ENCODE measurements at regions not wholly inside any gene's neighbourhood (a gene's known extent, or its start where the extent isn't known, plus 50 kb on each side); places are given as distances from the start of the nearest gene placed in this dataset.

DNA sequence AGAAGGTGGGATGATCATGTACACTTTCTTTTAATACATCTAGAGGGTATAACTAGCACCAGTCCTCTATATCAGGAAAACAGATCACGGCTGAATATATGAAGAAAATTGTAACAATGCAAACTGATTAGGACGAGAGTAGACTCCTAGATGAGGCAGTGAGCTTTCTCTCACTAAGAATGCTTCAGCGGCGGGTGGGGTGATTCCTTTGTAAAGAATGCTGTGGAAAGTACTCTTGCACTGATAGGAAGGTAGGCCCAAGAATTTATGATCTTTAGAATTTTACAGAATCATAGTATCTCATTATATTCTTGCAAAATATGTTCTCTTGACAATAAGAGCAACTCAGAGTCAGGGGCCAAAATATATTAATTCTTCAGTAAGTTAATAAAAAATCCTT is 133.0 kb downstream of the LMNTD1 start:
- TF ChIP-seq CHD4 (IDR thresholded peaks at IDR 0.05) = no peak
- TF ChIP-seq SRF (IDR thresholded peaks at IDR 0.05; ENCODE audit: low read depth in 2 of 2, low read length in 2 of 2) = no peak
- TF ChIP-seq YBX1 (IDR thresholded peaks at IDR 0.05) = no peak
- TF ChIP-seq, protein P1, sequence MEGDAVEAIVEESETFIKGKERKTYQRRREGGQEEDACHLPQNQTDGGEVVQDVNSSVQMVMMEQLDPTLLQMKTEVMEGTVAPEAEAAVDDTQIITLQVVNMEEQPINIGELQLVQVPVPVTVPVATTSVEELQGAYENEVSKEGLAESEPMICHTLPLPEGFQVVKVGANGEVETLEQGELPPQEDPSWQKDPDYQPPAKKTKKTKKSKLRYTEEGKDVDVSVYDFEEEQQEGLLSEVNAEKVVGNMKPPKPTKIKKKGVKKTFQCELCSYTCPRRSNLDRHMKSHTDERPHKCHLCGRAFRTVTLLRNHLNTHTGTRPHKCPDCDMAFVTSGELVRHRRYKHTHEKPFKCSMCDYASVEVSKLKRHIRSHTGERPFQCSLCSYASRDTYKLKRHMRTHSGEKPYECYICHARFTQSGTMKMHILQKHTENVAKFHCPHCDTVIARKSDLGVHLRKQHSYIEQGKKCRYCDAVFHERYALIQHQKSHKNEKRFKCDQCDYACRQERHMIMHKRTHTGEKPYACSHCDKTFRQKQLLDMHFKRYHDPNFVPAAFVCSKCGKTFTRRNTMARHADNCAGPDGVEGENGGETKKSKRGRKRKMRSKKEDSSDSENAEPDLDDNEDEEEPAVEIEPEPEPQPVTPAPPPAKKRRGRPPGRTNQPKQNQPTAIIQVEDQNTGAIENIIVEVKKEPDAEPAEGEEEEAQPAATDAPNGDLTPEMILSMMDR (IDR thresholded peaks at IDR 0.05 in 2 of 3, conservative IDR thresholded peaks at IDR 0.05 in 1 of 3; ENCODE audit: control insufficient read depth in 2 of 3, extremely low read depth in 1 of 3, insufficient read depth in 1 of 3, low read depth in 3 of 3, low read length in 3 of 3) = no peak
- no peak for TF ChIP-seq MYC (IDR thresholded peaks at IDR 0.05; ENCODE audit: insufficient read depth, insufficient read length, insufficient replicate concordance, low read length, severe bottlenecking)
- TF ChIP-seq POLR2A (IDR thresholded peaks at IDR 0.05; ENCODE audit: low read depth, low read length) = no peak
- TF ChIP-seq, protein P2, sequence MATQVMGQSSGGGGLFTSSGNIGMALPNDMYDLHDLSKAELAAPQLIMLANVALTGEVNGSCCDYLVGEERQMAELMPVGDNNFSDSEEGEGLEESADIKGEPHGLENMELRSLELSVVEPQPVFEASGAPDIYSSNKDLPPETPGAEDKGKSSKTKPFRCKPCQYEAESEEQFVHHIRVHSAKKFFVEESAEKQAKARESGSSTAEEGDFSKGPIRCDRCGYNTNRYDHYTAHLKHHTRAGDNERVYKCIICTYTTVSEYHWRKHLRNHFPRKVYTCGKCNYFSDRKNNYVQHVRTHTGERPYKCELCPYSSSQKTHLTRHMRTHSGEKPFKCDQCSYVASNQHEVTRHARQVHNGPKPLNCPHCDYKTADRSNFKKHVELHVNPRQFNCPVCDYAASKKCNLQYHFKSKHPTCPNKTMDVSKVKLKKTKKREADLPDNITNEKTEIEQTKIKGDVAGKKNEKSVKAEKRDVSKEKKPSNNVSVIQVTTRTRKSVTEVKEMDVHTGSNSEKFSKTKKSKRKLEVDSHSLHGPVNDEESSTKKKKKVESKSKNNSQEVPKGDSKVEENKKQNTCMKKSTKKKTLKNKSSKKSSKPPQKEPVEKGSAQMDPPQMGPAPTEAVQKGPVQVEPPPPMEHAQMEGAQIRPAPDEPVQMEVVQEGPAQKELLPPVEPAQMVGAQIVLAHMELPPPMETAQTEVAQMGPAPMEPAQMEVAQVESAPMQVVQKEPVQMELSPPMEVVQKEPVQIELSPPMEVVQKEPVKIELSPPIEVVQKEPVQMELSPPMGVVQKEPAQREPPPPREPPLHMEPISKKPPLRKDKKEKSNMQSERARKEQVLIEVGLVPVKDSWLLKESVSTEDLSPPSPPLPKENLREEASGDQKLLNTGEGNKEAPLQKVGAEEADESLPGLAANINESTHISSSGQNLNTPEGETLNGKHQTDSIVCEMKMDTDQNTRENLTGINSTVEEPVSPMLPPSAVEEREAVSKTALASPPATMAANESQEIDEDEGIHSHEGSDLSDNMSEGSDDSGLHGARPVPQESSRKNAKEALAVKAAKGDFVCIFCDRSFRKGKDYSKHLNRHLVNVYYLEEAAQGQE (IDR thresholded peaks at IDR 0.05; ENCODE audit: low read depth, low read length) = no peak
- no peak for TF ChIP-seq NFXL1 (IDR thresholded peaks at IDR 0.05; ENCODE audit: borderline replicate concordance)
- no peak for TF ChIP-seq RCOR1 (conservative IDR thresholded peaks at IDR 0.05; ENCODE audit: low read depth, low read length)
- no peak for TF ChIP-seq NR2C2 (IDR thresholded peaks at IDR 0.05; ENCODE audit: borderline replicate concordance, control insufficient read depth, insufficient read length, low read depth)
